Heart left ventricle (tissue), 16 donors: ENCODE measurements at regions not wholly inside any gene's neighbourhood (a gene's known extent, or its start where the extent isn't known, plus 50 kb on each side); places are given as distances from the start of the nearest gene placed in this dataset.

Source experiments
- ATAC-seq, 4 donors: fragments of 200-7000 bp; cut with Tn5 transposase; one replicate each; pipeline ENCODE4 v1.9.1; 2020 to 2022; ENCODE audit warnings: moderate library complexity in 4 of 4, mild to moderate bottlenecking in 3 of 4, moderate number of reproducible peaks in 1 of 4
- DNase-seq, 5 donors: peaks; one replicate each; pipeline ENCODE4 v3.0.0-alpha.2; 2020
- H3K27ac ChIP-seq, 12 donors: fragments of 200-600 bp; sonication (generic) in 4 of 12; one replicate each; pipeline versions ENCODE4 v1.5.0 to v1.8.0; 2016 to 2022; ENCODE audit warnings: mild to moderate bottlenecking in 2 of 12
- H3K27me3 ChIP-seq, 9 donors: fragments of 200-600 bp; sonication (generic) in 2 of 9; one replicate each; pipeline versions ENCODE4 v1.5.1 to v1.8.0; 2016 to 2022; ENCODE audit warnings: mild to moderate bottlenecking in 3 of 9
- H3K36me3 ChIP-seq, 9 donors: fragments of 200-600 bp; sonication (generic) in 2 of 9; one replicate each; pipeline versions ENCODE4 v1.5.0 to v1.8.0; 2018 to 2022; ENCODE audit warnings: mild to moderate bottlenecking in 2 of 9
- H3K4me1 ChIP-seq, 12 donors: fragments of 200-600 bp; sonication (generic) in 4 of 12; one replicate each; pipeline versions ENCODE4 v1.5.0 to v1.8.0; 2016 to 2022; ENCODE audit warnings: mild to moderate bottlenecking in 3 of 12
- H3K4me3 ChIP-seq, 12 donors: fragments of 200-600 bp; sonication (generic) in 4 of 12; one replicate each; pipeline versions ENCODE4 v1.5.0 to v1.8.0; 2017 to 2022; ENCODE audit warnings: mild to moderate bottlenecking in 9 of 12, moderate library complexity in 4 of 12
- H3K9me3 ChIP-seq, 12 donors: fragments of 200-600 bp; sonication (generic) in 4 of 12; one replicate each; pipeline versions ENCODE4 v1.5.0 to v1.8.0; 2016 to 2022; ENCODE audit warnings: mild to moderate bottlenecking in 1 of 12
- CTCF ChIP-seq, 12 donors: fragments of 200-600 bp; sonication (generic) in 4 of 12; IDR thresholded peaks; one replicate each; pipeline versions ENCODE4 v1.5.0 to v1.8.0; 2018 to 2022; ENCODE audit warnings: antibody characterized with exemption in 12 of 12, mild to moderate bottlenecking in 5 of 12
- POLR2A ChIP-seq, 2 donors: fragments of 450-650 bp; IDR thresholded peaks; one replicate each; pipeline ENCODE4 v1.6.1; 2017; ENCODE audit warnings: antibody characterized with exemption in 2 of 2, mild to moderate bottlenecking in 2 of 2, moderate library complexity in 2 of 2
- WGBS, 4 donors: extraction: QIAGEN DNeasy Blood & Tissue Kit in 2 of 4; methylation state at CpG; one replicate each; pipeline versions ENCODE4 v1.1.5 to v1.1.7; 2013 to 2018; 5-methylcytosine and 5-hydroxymethylcytosine counted together
- intact Hi-C, 10 donors: fragments of 100-400 bp; cut with DNase I; formaldehyde crosslinking; loops; one replicate each; pipeline versions ENCODE4 v1.11.1 to v1.14.2; 2022
- donor health status: ischemic (EF 13 %, LVEDD 7.1; RV severe dilation, severe dysfunction).
- donor health status: healthy with polysubstance abuse.
- donor health status: DM: no; HTN: yes; CAD: no.
- donor health status: DM: no; HTN: no; CAD: no.
- donor health status: ischemic (EF 25% LVEDD 6.9; RV normal size, moderate dysfunction).
- donor health status: ischemic (EF 25% LVEDD 5.7; RV mildly dilated, moderate dysfunction).
- donor health status: healthy.
- donor health status: DM: yes; HTN: yes; CAD: no.
- donor health status: ischemic (EF 35%, LVEDD 5.7; RV mildly dilated, moderate dysfunction).
- donor health status: nonischemic (EF 11% LVEDD 7.7; RV severe dilation, severe dysfunction).
- donor health status: DM: yes; HTN: yes; CAD: no.
- donor health status: PGD.
- donor health status: ischemic (EF 29% LVEDD 5.4; RV normal size, mild dysfunction).
- donor health status: nonischemic (EF 23%, LVEDD 6.1; RV moderate dilation, normal function).

GRCh38 chrY:8393246-8393645 lies 944.0 kb upstream of the TSPY4 start:
- no peaks in the 10 kb centered on the region for H3K4me1 ChIP-seq
- no peaks in the 10 kb centered on the region for H3K36me3 ChIP-seq
- DNase-seq (no peak), ATAC-seq (no peak)
- no peaks in the 10 kb centered on the region for H3K27me3 ChIP-seq
- H3K4me3 ChIP-seq = no peak overlapping the region
- 71 to 73% methylated on average over 3 of the region's 3 CpGs; no CpG with 5 or more reads in 2 of the 4 donors for WGBS, 4 donors
- intact Hi-C loops = no loop called here
- H3K9me3 ChIP-seq = no peaks in the 10 kb centered on the region
- no peak for TF ChIP-seq POLR2A (IDR thresholded peaks at IDR 0.05)
- TF ChIP-seq CTCF (IDR thresholded peaks at IDR 0.05) = no peak
- no peak overlapping the region for H3K27ac ChIP-seq

- no peak overlapping the region for H3K4me3 ChIP-seq
- peaks cover 0 to 3% (median 0%) of the 10 kb centered on the region in 12 donors for H3K9me3 ChIP-seq
- no peak overlapping the region for H3K27ac ChIP-seq
- intact Hi-C loops = no loop called here
- no peak for ATAC-seq
- no peaks in the 10 kb centered on the region for H3K27me3 ChIP-seq
- no peaks in the 10 kb centered on the region for H3K36me3 ChIP-seq
- 72 to 77% methylated on average over 4 of the region's 4 CpGs; no CpG with 5 or more reads in 2 of the 4 donors for WGBS, 4 donors
- TF ChIP-seq POLR2A (IDR thresholded peaks at IDR 0.05) = no peak
- TF ChIP-seq CTCF (IDR thresholded peaks at IDR 0.05) = no peak
- DNase-seq = no peak
- H3K4me1 ChIP-seq = no peaks in the 10 kb centered on the region
Measured at GRCh38 chrY:8422906-8423305, 914.4 kb upstream of the TSPY4 start.

GRCh38 chrY:8426433-8426832 lies 910.8 kb upstream of the TSPY4 start:
- H3K27me3 ChIP-seq = no peaks in the 10 kb centered on the region
- no peak overlapping the region for H3K4me3 ChIP-seq
- H3K27ac ChIP-seq = no peak overlapping the region
- peaks cover 0 to 2% (median 0%) of the 10 kb centered on the region in 12 donors for H3K9me3 ChIP-seq
- H3K4me1 ChIP-seq = no peaks in the 10 kb centered on the region
- no peak for DNase-seq
- ATAC-seq = no peak
- intact Hi-C loops = no loop called here
- no peaks in the 10 kb centered on the region for H3K36me3 ChIP-seq
- no peak for TF ChIP-seq POLR2A (IDR thresholded peaks at IDR 0.05)
- TF ChIP-seq CTCF (IDR thresholded peaks at IDR 0.05) = no peak

GRCh38 chrY:8437510-8437909 lies 899.8 kb upstream of the TSPY4 start:
- WGBS, 4 donors = 62% methylated on average over 3 of the region's 3 CpGs; no CpG with 5 or more reads in 2 of the 4 donors
- ATAC-seq (no peak), DNase-seq (no peak)
- intact Hi-C loops = no loop called here
- no peak overlapping the region for H3K4me3 ChIP-seq
- H3K27me3 ChIP-seq = no peaks in the 10 kb centered on the region
- TF ChIP-seq CTCF (IDR thresholded peaks at IDR 0.05) (no peak), POLR2A (IDR thresholded peaks at IDR 0.05) (no peak)
- H3K36me3 ChIP-seq = no peaks in the 10 kb centered on the region
- no peaks in the 10 kb centered on the region for H3K4me1 ChIP-seq
- H3K27ac ChIP-seq = no peak overlapping the region
- no peaks in the 10 kb centered on the region for H3K9me3 ChIP-seq
